IgD-negative memory B cell (primary cell): ENCODE measurements at regions not wholly inside any gene's neighbourhood (a gene's known extent, or its start where the extent isn't known, plus 50 kb on each side); places are given as distances from the start of the nearest gene placed in this dataset.

Source experiments
- H3K27ac Mint-ChIP-seq, 3 donors: one replicate each; pipeline ENCODE4 v1.8.0; 2020 to 2022; ENCODE audit warnings: mild to moderate bottlenecking in 3 of 3, mixed read lengths in 3 of 3, moderate library complexity in 1 of 3
- H3K27me3 Mint-ChIP-seq: one replicate; pipeline ENCODE4 v1.8.0; 2021; ENCODE audit warnings: mixed read lengths
- H3K36me3 Mint-ChIP-seq: one replicate; pipeline ENCODE4 v1.8.0; 2020; ENCODE audit warnings: mild to moderate bottlenecking, mixed read lengths
- H3K4me1 Mint-ChIP-seq, 3 donors: one replicate each; pipeline ENCODE4 v1.8.0; 2020 to 2022; ENCODE audit warnings: mixed read lengths in 3 of 3, mild to moderate bottlenecking in 1 of 3
- H3K4me3 Mint-ChIP-seq, 4 donors: one replicate each; pipeline ENCODE4 v1.8.0; 2020 to 2022; ENCODE audit warnings: mild to moderate bottlenecking in 4 of 4, mixed read lengths in 4 of 4, moderate library complexity in 3 of 4
- H3K9me3 Mint-ChIP-seq, 3 donors: one replicate each; pipeline ENCODE4 v1.8.0; 2020 to 2021; ENCODE audit warnings: mixed read lengths in 3 of 3, mild to moderate bottlenecking in 1 of 3

- no peak overlapping the region for H3K4me3 Mint-ChIP-seq
- H3K4me1 Mint-ChIP-seq, result no peaks in the 10 kb centered on the region
- H3K9me3 Mint-ChIP-seq, result peaks cover 4 to 5% (median 4%) of the 10 kb centered on the region in 3 donors
- H3K27me3 Mint-ChIP-seq, result no peaks in the 10 kb centered on the region
- no peaks in the 10 kb centered on the region for H3K36me3 Mint-ChIP-seq
- H3K27ac Mint-ChIP-seq, result no peak overlapping the region
Observed at GRCh38 chr9:26413611-26414010, 479.0 kb downstream of the CAAP1 start.

GRCh38 chr9:26412446-26412845 is 480.2 kb downstream of the CAAP1 start:
- peaks cover 5 to 7% (median 6%) of the 10 kb centered on the region in 3 donors for H3K9me3 Mint-ChIP-seq
- H3K27ac Mint-ChIP-seq, result no peak overlapping the region
- H3K36me3 Mint-ChIP-seq, result no peaks in the 10 kb centered on the region
- H3K4me1 Mint-ChIP-seq, result no peaks in the 10 kb centered on the region
- H3K27me3 Mint-ChIP-seq, result no peaks in the 10 kb centered on the region
- H3K4me3 Mint-ChIP-seq, result no peak overlapping the region

- Mint-ChIP-seq H3K27ac (no peak overlapping the region), H3K4me1 (no peaks in the 10 kb centered on the region), H3K36me3 (no peaks in the 10 kb centered on the region), H3K27me3 (no peaks in the 10 kb centered on the region), H3K9me3 (peaks cover 4 to 7% (median 6%) of the 10 kb centered on the region in 3 donors), H3K4me3 (no peak overlapping the region)
Observed at GRCh38 chr9:26406676-26407075, 485.9 kb downstream of the CAAP1 start.

- H3K27me3 Mint-ChIP-seq, result no peaks in the 10 kb centered on the region
- H3K9me3 Mint-ChIP-seq, result peaks cover 0 to 5% (median 0%) of the 10 kb centered on the region in 3 donors
- no peaks in the 10 kb centered on the region for H3K36me3 Mint-ChIP-seq
- no peak overlapping the region for H3K4me3 Mint-ChIP-seq
- H3K4me1 Mint-ChIP-seq, result no peaks in the 10 kb centered on the region
- no peak overlapping the region for H3K27ac Mint-ChIP-seq
Observed at GRCh38 chr9:26399556-26399955, 493.0 kb downstream of the CAAP1 start.

- Mint-ChIP-seq H3K36me3 (no peaks in the 10 kb centered on the region), H3K9me3 (peaks cover 2 to 10% (median 10%) of the 10 kb centered on the region in 3 donors), H3K27me3 (no peaks in the 10 kb centered on the region), H3K27ac (no peak overlapping the region), H3K4me1 (no peaks in the 10 kb centered on the region), H3K4me3 (no peak overlapping the region)
Observed at GRCh38 chr9:26394025-26394424, 498.6 kb downstream of the CAAP1 start.

GRCh38 chr9:26392639-26393038 is 500.0 kb downstream of the CAAP1 start:
- H3K27me3 Mint-ChIP-seq, result no peaks in the 10 kb centered on the region
- H3K27ac Mint-ChIP-seq, result no peak overlapping the region
- H3K4me1 Mint-ChIP-seq, result no peaks in the 10 kb centered on the region
- H3K9me3 Mint-ChIP-seq, result peaks cover 2 to 14% (median 10%) of the 10 kb centered on the region in 3 donors
- H3K4me3 Mint-ChIP-seq, result no peak overlapping the region
- no peaks in the 10 kb centered on the region for H3K36me3 Mint-ChIP-seq

GRCh38 chr9:26391036-26391435 is 501.6 kb downstream of the CAAP1 start:
- Mint-ChIP-seq H3K4me1 (no peaks in the 10 kb centered on the region), H3K27me3 (no peaks in the 10 kb centered on the region), H3K4me3 (no peak overlapping the region), H3K27ac (no peak overlapping the region), H3K9me3 (peaks cover 2 to 14% (median 10%) of the 10 kb centered on the region in 3 donors), H3K36me3 (no peaks in the 10 kb centered on the region)

GRCh38 chr9:26375448-26375847 is 517.2 kb downstream of the CAAP1 start:
- Mint-ChIP-seq H3K27me3 (no peaks in the 10 kb centered on the region), H3K4me3 (no peak overlapping the region), H3K27ac (no peak overlapping the region), H3K36me3 (no peaks in the 10 kb centered on the region), H3K9me3 (peaks cover 3 to 6% (median 5%) of the 10 kb centered on the region in 3 donors), H3K4me1 (no peaks in the 10 kb centered on the region)

- Mint-ChIP-seq H3K9me3 (peaks cover under 1 to 4% (median 4%) of the 10 kb centered on the region in 3 donors), H3K4me3 (no peak overlapping the region), H3K27me3 (no peaks in the 10 kb centered on the region), H3K27ac (no peak overlapping the region), H3K4me1 (no peaks in the 10 kb centered on the region), H3K36me3 (no peaks in the 10 kb centered on the region)
Observed at GRCh38 chr9:26373616-26374015, 519.0 kb downstream of the CAAP1 start.

GRCh38 chr9:26371236-26371635 is 521.4 kb downstream of the CAAP1 start:
- H3K27ac Mint-ChIP-seq, result no peak overlapping the region
- H3K27me3 Mint-ChIP-seq, result no peaks in the 10 kb centered on the region
- no peaks in the 10 kb centered on the region for H3K4me1 Mint-ChIP-seq
- peaks cover 0 to 6% (median 3%) of the 10 kb centered on the region in 3 donors for H3K9me3 Mint-ChIP-seq
- no peak overlapping the region for H3K4me3 Mint-ChIP-seq
- H3K36me3 Mint-ChIP-seq, result no peaks in the 10 kb centered on the region

GRCh38 chr9:26369093-26369492 is 523.5 kb downstream of the CAAP1 start:
- no peak overlapping the region for H3K27ac Mint-ChIP-seq
- H3K9me3 Mint-ChIP-seq, result peaks cover 0 to 13% (median 3%) of the 10 kb centered on the region in 3 donors
- no peaks in the 10 kb centered on the region for H3K27me3 Mint-ChIP-seq
- no peaks in the 10 kb centered on the region for H3K4me1 Mint-ChIP-seq
- H3K4me3 Mint-ChIP-seq, result no peak overlapping the region
- no peaks in the 10 kb centered on the region for H3K36me3 Mint-ChIP-seq

- Mint-ChIP-seq H3K4me1 (no peaks in the 10 kb centered on the region), H3K4me3 (no peak overlapping the region), H3K36me3 (no peaks in the 10 kb centered on the region), H3K27ac (no peak overlapping the region), H3K27me3 (no peaks in the 10 kb centered on the region), H3K9me3 (peaks cover 0 to 16% (median 3%) of the 10 kb centered on the region in 3 donors)
Observed at GRCh38 chr9:26368241-26368640, 524.4 kb downstream of the CAAP1 start.

- H3K9me3 Mint-ChIP-seq, result peaks cover 5 to 16% (median 5%) of the 10 kb centered on the region in 3 donors
- H3K4me1 Mint-ChIP-seq, result no peaks in the 10 kb centered on the region
- no peaks in the 10 kb centered on the region for H3K27me3 Mint-ChIP-seq
- H3K27ac Mint-ChIP-seq, result no peak overlapping the region
- H3K36me3 Mint-ChIP-seq, result no peaks in the 10 kb centered on the region
- no peak overlapping the region for H3K4me3 Mint-ChIP-seq
Observed at GRCh38 chr9:26361010-26361409, 531.6 kb downstream of the CAAP1 start.

- Mint-ChIP-seq H3K36me3 (no peaks in the 10 kb centered on the region), H3K27ac (no peak overlapping the region), H3K4me1 (no peaks in the 10 kb centered on the region), H3K9me3 (peaks cover 2 to 8% (median 8%) of the 10 kb centered on the region in 3 donors), H3K27me3 (no peaks in the 10 kb centered on the region), H3K4me3 (no peak overlapping the region)
Observed at GRCh38 chr9:26358836-26359235, 533.8 kb downstream of the CAAP1 start.

- Mint-ChIP-seq H3K27me3 (no peaks in the 10 kb centered on the region), H3K27ac (no peak overlapping the region), H3K4me1 (no peaks in the 10 kb centered on the region), H3K9me3 (peaks cover 3 to 8% (median 4%) of the 10 kb centered on the region in 3 donors), H3K36me3 (no peaks in the 10 kb centered on the region), H3K4me3 (no peak overlapping the region)
Observed at GRCh38 chr9:26357803-26358344, 534.7 kb downstream of the CAAP1 start.

- Mint-ChIP-seq H3K27ac (no peak overlapping the region), H3K4me3 (no peak overlapping the region), H3K27me3 (no peaks in the 10 kb centered on the region), H3K9me3 (peaks cover 2 to 5% (median 4%) of the 10 kb centered on the region in 3 donors), H3K4me1 (peaks cover 0 to 1% (median 0%) of the 10 kb centered on the region in 3 donors), H3K36me3 (no peaks in the 10 kb centered on the region)
Observed at GRCh38 chr9:26356491-26356890, 536.1 kb downstream of the CAAP1 start.
